ENCODE measurements at regions not wholly inside any gene's neighbourhood (a gene's known extent, or its start where the extent isn't known, plus 50 kb on each side); places are given as distances from the start of the nearest gene placed in this dataset.
A peak's percentile ranks its signal among the peaks of the same experiment; 100 is the strongest.

GRCh38 chr5:108642170-108642906 is 105.4 kb upstream of the FER start:
- TF ChIP-seq EZH2 (optimal IDR thresholded peaks at IDR 0.05; ENCODE audit: low read depth, low read length) (no peak), EZH2phosphoT487 (IDR thresholded peaks at IDR 0.05; ENCODE audit: low read length) (no peak)
- TF ChIP-seq, protein P1, sequence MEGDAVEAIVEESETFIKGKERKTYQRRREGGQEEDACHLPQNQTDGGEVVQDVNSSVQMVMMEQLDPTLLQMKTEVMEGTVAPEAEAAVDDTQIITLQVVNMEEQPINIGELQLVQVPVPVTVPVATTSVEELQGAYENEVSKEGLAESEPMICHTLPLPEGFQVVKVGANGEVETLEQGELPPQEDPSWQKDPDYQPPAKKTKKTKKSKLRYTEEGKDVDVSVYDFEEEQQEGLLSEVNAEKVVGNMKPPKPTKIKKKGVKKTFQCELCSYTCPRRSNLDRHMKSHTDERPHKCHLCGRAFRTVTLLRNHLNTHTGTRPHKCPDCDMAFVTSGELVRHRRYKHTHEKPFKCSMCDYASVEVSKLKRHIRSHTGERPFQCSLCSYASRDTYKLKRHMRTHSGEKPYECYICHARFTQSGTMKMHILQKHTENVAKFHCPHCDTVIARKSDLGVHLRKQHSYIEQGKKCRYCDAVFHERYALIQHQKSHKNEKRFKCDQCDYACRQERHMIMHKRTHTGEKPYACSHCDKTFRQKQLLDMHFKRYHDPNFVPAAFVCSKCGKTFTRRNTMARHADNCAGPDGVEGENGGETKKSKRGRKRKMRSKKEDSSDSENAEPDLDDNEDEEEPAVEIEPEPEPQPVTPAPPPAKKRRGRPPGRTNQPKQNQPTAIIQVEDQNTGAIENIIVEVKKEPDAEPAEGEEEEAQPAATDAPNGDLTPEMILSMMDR (IDR thresholded peaks at IDR 0.05; ENCODE audit: low read length): peak; percentile 84
- Histone ChIP-seq H3K27me3 (replicated peaks; ENCODE audit: insufficient read depth, low read length) (no peaks in the 10 kb centered on the region), H3K9me2 (replicated peaks; ENCODE audit: insufficient read depth, low read length) (no peaks in the 10 kb centered on the region), H3K9me3 (replicated peaks; ENCODE audit: insufficient read depth, low read length) (no peaks in the 10 kb centered on the region), H2AFZ (ENCODE audit: low read length) (peak overlapping the region; percentile 77), H3K36me3 (replicated peaks; ENCODE audit: insufficient read depth, low read length) (no peaks in the 10 kb centered on the region), H3K4me3 (ENCODE audit: low read length) (peak overlapping the region; percentile 30; the same call in 1 of the 2 replicates), H3F3A (ENCODE audit: insufficient read depth, low read length) (no peaks in the 10 kb centered on the region), H3K4me1 (ENCODE audit: low read length) (no peaks in the 10 kb centered on the region), H3K27ac (ENCODE audit: low read length) (no peak overlapping the region), H4K20me1 (ENCODE audit: insufficient read depth, low read length) (no peaks in the 10 kb centered on the region), H3K9ac (ENCODE audit: low read length) (no peak overlapping the region; the same call in 1 of the 2 replicates), H3K79me2 (ENCODE audit: low read length) (no peaks in the 10 kb centered on the region), H3K4me2 (ENCODE audit: low read depth, low read length) (peak overlapping the region; percentile 40)
- peak; percentile 79 for DNase-seq

- H3K79me2 ChIP-seq (ENCODE audit: low read length): no peaks in the 10 kb centered on the region
- peak overlapping the region; percentile 77 for H2AFZ ChIP-seq (ENCODE audit: low read length)
- H3K4me3 ChIP-seq (ENCODE audit: low read length): no peak overlapping the region
- H4K20me1 ChIP-seq (ENCODE audit: insufficient read depth, low read length): no peaks in the 10 kb centered on the region
- no peak for DNase-seq
- H3K36me3 ChIP-seq (replicated peaks; ENCODE audit: insufficient read depth, low read length): no peaks in the 10 kb centered on the region
- no peaks in the 10 kb centered on the region for H3K9me2 ChIP-seq (replicated peaks; ENCODE audit: insufficient read depth, low read length)
- H3F3A ChIP-seq (ENCODE audit: insufficient read depth, low read length): no peaks in the 10 kb centered on the region
- no peaks in the 10 kb centered on the region for H3K27me3 ChIP-seq (replicated peaks; ENCODE audit: insufficient read depth, low read length)
- no peak overlapping the region for H3K9ac ChIP-seq (ENCODE audit: low read length)
- TF ChIP-seq, protein P1 (IDR thresholded peaks at IDR 0.05; ENCODE audit: low read length): no peak
- TF ChIP-seq EZH2 (optimal IDR thresholded peaks at IDR 0.05; ENCODE audit: low read depth, low read length): no peak
- TF ChIP-seq EZH2phosphoT487 (IDR thresholded peaks at IDR 0.05; ENCODE audit: low read length): no peak
- H3K4me1 ChIP-seq (ENCODE audit: low read length): no peaks in the 10 kb centered on the region
- H3K4me2 ChIP-seq (ENCODE audit: low read depth, low read length): 0 out of 2 replicates have a peak overlapping the region, but pooled peaks have one; percentile 40
- no peaks in the 10 kb centered on the region for H3K9me3 ChIP-seq (replicated peaks; ENCODE audit: insufficient read depth, low read length)
- no peak overlapping the region for H3K27ac ChIP-seq (ENCODE audit: low read length)
Observed at GRCh38 chr5:108641596-108641995, 106.1 kb upstream of the FER start.

- Histone ChIP-seq H2AFZ (ENCODE audit: low read length) (no peak overlapping the region), H3K4me2 (ENCODE audit: low read depth, low read length) (no peak overlapping the region), H3K4me1 (ENCODE audit: low read length) (peaks cover 4% of the 10 kb centered on the region; the same call in 1 of the 2 replicates), H3K4me3 (ENCODE audit: low read length) (no peak overlapping the region), H3K27ac (ENCODE audit: low read length) (no peak overlapping the region), H3K27me3 (replicated peaks; ENCODE audit: insufficient read depth, low read length) (no peaks in the 10 kb centered on the region), H4K20me1 (ENCODE audit: insufficient read depth, low read length) (no peaks in the 10 kb centered on the region), H3K36me3 (replicated peaks; ENCODE audit: insufficient read depth, low read length) (no peaks in the 10 kb centered on the region), H3K79me2 (ENCODE audit: low read length) (no peaks in the 10 kb centered on the region), H3K9me3 (replicated peaks; ENCODE audit: insufficient read depth, low read length) (no peaks in the 10 kb centered on the region), H3K9me2 (replicated peaks; ENCODE audit: insufficient read depth, low read length) (no peaks in the 10 kb centered on the region), H3K9ac (ENCODE audit: low read length) (no peak overlapping the region), H3F3A (ENCODE audit: insufficient read depth, low read length) (no peaks in the 10 kb centered on the region)
- TF ChIP-seq, protein P1 (IDR thresholded peaks at IDR 0.05; ENCODE audit: low read length): no peak
- TF ChIP-seq EZH2 (optimal IDR thresholded peaks at IDR 0.05; ENCODE audit: low read depth, low read length): no peak
- no peak for TF ChIP-seq EZH2phosphoT487 (IDR thresholded peaks at IDR 0.05; ENCODE audit: low read length)
- no peak for DNase-seq
Observed at GRCh38 chr5:108639366-108639765, 108.3 kb upstream of the FER start.
